ENCODE measurements at regions not wholly inside any gene's neighbourhood (a gene's known extent, or its start where the extent isn't known, plus 50 kb on each side); places are given as distances from the start of the nearest gene placed in this dataset.

- TF ChIP-seq ZNF124 (CRISPR knock-in tag; IDR thresholded peaks at IDR 0.05), result no peak
- no peak for TF ChIP-seq PLSCR1 (CRISPR knock-in tag; IDR thresholded peaks at IDR 0.05; ENCODE audit: borderline replicate concordance)
- no peak for TF ChIP-seq TAF15 (IDR thresholded peaks at IDR 0.05; ENCODE audit: low read depth, low read length, poor library complexity, severe bottlenecking)
- TF ChIP-seq ZNF24 (IDR thresholded peaks at IDR 0.05), result no peak
- TF ChIP-seq POGK (CRISPR knock-in tag; conservative IDR thresholded peaks at IDR 0.05), result no peak
- no peak for TF ChIP-seq XBP1 (CRISPR knock-in tag; IDR thresholded peaks at IDR 0.05)
- TF ChIP-seq, protein P1, sequence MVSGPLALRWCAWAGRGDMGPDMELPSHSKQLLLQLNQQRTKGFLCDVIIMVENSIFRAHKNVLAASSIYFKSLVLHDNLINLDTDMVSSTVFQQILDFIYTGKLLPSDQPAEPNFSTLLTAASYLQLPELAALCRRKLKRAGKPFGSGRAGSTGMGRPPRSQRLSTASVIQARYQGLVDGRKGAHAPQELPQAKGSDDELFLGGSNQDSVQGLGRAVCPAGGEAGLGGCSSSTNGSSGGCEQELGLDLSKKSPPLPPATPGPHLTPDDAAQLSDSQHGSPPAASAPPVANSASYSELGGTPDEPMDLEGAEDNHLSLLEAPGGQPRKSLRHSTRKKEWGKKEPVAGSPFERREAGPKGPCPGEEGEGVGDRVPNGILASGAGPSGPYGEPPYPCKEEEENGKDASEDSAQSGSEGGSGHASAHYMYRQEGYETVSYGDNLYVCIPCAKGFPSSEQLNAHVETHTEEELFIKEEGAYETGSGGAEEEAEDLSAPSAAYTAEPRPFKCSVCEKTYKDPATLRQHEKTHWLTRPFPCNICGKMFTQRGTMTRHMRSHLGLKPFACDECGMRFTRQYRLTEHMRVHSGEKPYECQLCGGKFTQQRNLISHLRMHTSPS (CRISPR knock-in tag; IDR thresholded peaks at IDR 0.05; ENCODE audit: low read depth), result no peak
These were observed 441.1 kb upstream of the DPH6 start (continued) for GRCh38 chr15:35987056-35987455.

- 0% methylated on average over 3 of the region's 3 CpGs for WGBS (ENCODE audit: low lambda C conversion rate)
- DNase-seq (ENCODE audit: low spot score) (no peak), ATAC-seq (no peak), FAIRE-seq (no peak)
- Histone ChIP-seq H3K27ac (ENCODE audit: extremely low read length, insufficient read depth, low read length) (no peak overlapping the region), H3K9me3 (ENCODE audit: low read length) (no peaks in the 10 kb centered on the region), H3K4me1 (ENCODE audit: insufficient read depth, low read length) (no peaks in the 10 kb centered on the region), H4K20me1 (ENCODE audit: insufficient read depth, low read length) (no peaks in the 10 kb centered on the region), H3K9ac (ENCODE audit: insufficient read depth, low read depth, low read length) (no peak overlapping the region), H3K27me3 (ENCODE audit: control insufficient read depth in 1 of 2, insufficient read depth in 2 of 2, low read length in 2 of 2) (no peaks in the 10 kb centered on the region), H3K4me2 (ENCODE audit: low read depth, low read length) (no peak overlapping the region), H3K36me3 (replicated peaks in 1 of 2; ENCODE audit: control insufficient read depth in 1 of 2, insufficient read depth in 2 of 2, low read length in 2 of 2) (no peaks in the 10 kb centered on the region), H3K79me2 (ENCODE audit: insufficient read depth, low read length) (no peaks in the 10 kb centered on the region), H2AFZ (ENCODE audit: low read length) (no peak overlapping the region), H3K4me3 (replicated peaks in 1 of 3; ENCODE audit: insufficient read depth in 1 of 3, low read depth in 2 of 3, low read length in 3 of 3) (no peak overlapping the region)
- no peak for TF ChIP-seq ATAD3A (CRISPR knock-in tag; IDR thresholded peaks at IDR 0.05)
- TF ChIP-seq, protein P2, sequence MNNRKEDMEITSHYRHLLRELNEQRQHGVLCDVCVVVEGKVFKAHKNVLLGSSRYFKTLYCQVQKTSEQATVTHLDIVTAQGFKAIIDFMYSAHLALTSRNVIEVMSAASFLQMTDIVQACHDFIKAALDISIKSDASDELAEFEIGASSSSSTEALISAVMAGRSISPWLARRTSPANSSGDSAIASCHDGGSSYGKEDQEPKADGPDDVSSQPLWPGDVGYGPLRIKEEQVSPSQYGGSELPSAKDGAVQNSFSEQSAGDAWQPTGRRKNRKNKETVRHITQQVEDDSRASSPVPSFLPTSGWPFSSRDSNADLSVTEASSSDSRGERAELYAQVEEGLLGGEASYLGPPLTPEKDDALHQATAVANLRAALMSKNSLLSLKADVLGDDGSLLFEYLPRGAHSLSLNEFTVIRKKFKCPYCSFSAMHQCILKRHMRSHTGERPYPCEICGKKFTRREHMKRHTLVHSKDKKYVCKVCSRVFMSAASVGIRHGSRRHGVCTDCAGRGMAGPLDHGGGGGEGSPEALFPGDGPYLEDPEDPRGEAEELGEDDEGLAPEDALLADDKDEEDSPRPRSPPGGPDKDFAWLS (CRISPR knock-in tag; IDR thresholded peaks at IDR 0.05; ENCODE audit: borderline replicate concordance), result no peak
- no peak for TF ChIP-seq DNMT1 (CRISPR knock-in tag; IDR thresholded peaks at IDR 0.05)
- TF ChIP-seq ARID3A (IDR thresholded peaks at IDR 0.05; ENCODE audit: low read depth, low read length), result no peak
- in situ Hi-C loops (cut with HindIII; ENCODE audit: extremely low pct_ligation_motif_present, low pct_unique_long_range_greater_than_20kb), result no loop called here
- no TSS peak for BruUV-seq (replicated peaks)
- ChIA-PET CTCF (ENCODE audit: low intra/inter-chr PET ratio, low total read pairs) (no interaction called here), POLR2A (no interaction called here)
- intact Hi-C loops (cut with micrococcal nuclease; ENCODE audit: unreplicated experiment), result no loop called here
These were observed 445.4 kb upstream of the DPH6 start for GRCh38 chr15:35991386-35991785.

All from HepG2 (cell line).